OCI-LY3 (cell line): ENCODE measurements at regions not wholly inside any gene's neighbourhood (a gene's known extent, or its start where the extent isn't known, plus 50 kb on each side); places are given as distances from the start of the nearest gene placed in this dataset.

ENCODE experiments used
- H2AFZ ChIP-seq: fragments of 200-600, 300-600 bp; shearing (Covaris generic); 2 replicates; pipeline ENCODE4 v1.6.0; 2014; ENCODE audit warnings: antibody characterized with exemption, low read depth, low read length
- H3K27ac ChIP-seq: fragments of 200-600, 300-600 bp; sonication (generic); 2 replicates; pipeline ENCODE4 v1.5.1; 2014; ENCODE audit warnings: mild to moderate bottlenecking, low read length, moderate library complexity, mixed read lengths
- H3K27me3 ChIP-seq: fragments of 200-600, 300-600 bp; sonication (generic); 2 replicates; pipeline ENCODE4 v1.6.1; 2014; ENCODE audit warnings: low read depth, low read length, mixed read lengths
- H3K36me3 ChIP-seq: fragments of 200-600, 300-600 bp; sonication (generic); replicated peaks from 2 replicates; pipeline ENCODE3; 2014; ENCODE audit warnings: low read depth, low read length, mixed read lengths
- H3K4me1 ChIP-seq: fragments of 300-600, 200-600 bp; sonication (generic); 2 replicates; pipeline ENCODE4 v1.6.1; 2014; ENCODE audit warnings: low read length, mixed read lengths
- H3K4me2 ChIP-seq: fragments of 200-600, 300-600 bp; sonication (generic); 2 replicates; pipeline ENCODE4 v1.6.1; 2014; ENCODE audit warnings: low read length, mixed read lengths
- H3K4me3 ChIP-seq: fragments of 300-600, 200-600 bp; sonication (generic); 2 replicates; pipeline ENCODE4 v1.5.1; 2014; ENCODE audit warnings: antibody characterized with exemption, mild to moderate bottlenecking, low read length, moderate library complexity
- H3K79me2 ChIP-seq: fragments of 300-600, 200-600 bp; shearing (Covaris generic); 2 replicates; pipeline ENCODE4 v1.6.1; 2014; ENCODE audit warnings: mild to moderate bottlenecking, low read length, mixed read lengths
- H3K9ac ChIP-seq: fragments of 300-600, 200-600 bp; shearing (Covaris generic); 2 replicates; pipeline ENCODE4 v1.6.0; 2014; ENCODE audit warnings: mild to moderate bottlenecking, low read length, moderate library complexity
- H3K9me3 ChIP-seq: fragments of 200-600, 300-600 bp; shearing (Covaris generic); 2 replicates; pipeline ENCODE4 v1.6.1; 2014; ENCODE audit warnings: low read length, mixed read lengths; ENCODE audit not compliant: insufficient read depth
- H4K20me1 ChIP-seq: fragments of 200-600, 300-600 bp; sonication (generic); 2 replicates; pipeline ENCODE4 v1.6.1; 2016; ENCODE audit warnings: low read length, mixed read lengths; ENCODE audit not compliant: insufficient read depth
- EZH2phosphoT487 ChIP-seq: fragments of 200-600 bp; shearing (Covaris generic); IDR thresholded peaks from 2 replicates; pipeline ENCODE4 v1.6.1; 2018; ENCODE audit warnings: antibody characterized with exemption, mixed run types, low read depth
- TF ChIP-seq, protein P1 (sequence below): fragments of 200-600, 300-600 bp; sonication (generic); IDR thresholded peaks from 2 replicates; pipeline ENCODE4 v1.5.1; 2014; ENCODE audit warnings: antibody characterized with exemption, low read length, low read depth

DNA sequence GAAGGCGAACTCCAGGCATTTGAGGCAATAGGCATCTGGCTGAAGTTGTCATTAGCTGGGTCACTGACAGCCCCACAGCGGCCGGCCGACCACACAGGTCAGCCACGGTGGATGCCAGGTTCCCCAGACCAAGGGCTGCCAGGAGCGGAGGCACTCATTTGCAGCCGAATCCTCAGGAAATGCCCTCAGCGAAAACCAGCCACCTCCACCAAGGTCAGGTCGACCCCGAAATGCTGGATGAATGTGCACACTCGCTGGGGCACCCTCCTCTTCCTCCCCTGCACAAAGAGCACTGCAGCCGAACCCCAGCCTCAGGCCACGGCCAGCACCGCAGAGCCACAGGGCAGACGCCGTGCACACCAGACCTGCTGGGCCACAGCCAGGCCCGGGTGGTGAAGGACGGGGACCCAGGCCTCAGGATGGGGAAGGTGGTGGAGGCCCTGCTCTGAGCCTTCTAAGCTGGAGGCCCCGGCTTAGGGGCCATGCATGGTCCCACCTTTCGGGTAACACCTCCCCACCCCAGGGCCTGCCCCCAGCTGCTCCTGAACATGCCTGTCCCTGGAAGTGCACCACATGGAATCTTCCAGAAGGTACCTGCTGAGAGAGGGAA is 206.0 kb downstream of the BRD1 start:
- H3K27ac ChIP-seq: no peak overlapping the region
- no peak overlapping the region for H3K9ac ChIP-seq
- no peaks in the 10 kb centered on the region for H3K36me3 ChIP-seq
- H3K79me2 ChIP-seq: no peaks in the 10 kb centered on the region; the same call in 1 of the 2 replicates
- no peaks in the 10 kb centered on the region for H3K4me1 ChIP-seq
- H3K4me2 ChIP-seq: no peak overlapping the region
- H2AFZ ChIP-seq: no peak overlapping the region
- peaks cover 24% of the 10 kb centered on the region for H4K20me1 ChIP-seq
- no peaks in the 10 kb centered on the region for H3K27me3 ChIP-seq
- H3K9me3 ChIP-seq: no peaks in the 10 kb centered on the region
- no peak for TF ChIP-seq EZH2phosphoT487
- H3K4me3 ChIP-seq: no peak overlapping the region

DNA sequence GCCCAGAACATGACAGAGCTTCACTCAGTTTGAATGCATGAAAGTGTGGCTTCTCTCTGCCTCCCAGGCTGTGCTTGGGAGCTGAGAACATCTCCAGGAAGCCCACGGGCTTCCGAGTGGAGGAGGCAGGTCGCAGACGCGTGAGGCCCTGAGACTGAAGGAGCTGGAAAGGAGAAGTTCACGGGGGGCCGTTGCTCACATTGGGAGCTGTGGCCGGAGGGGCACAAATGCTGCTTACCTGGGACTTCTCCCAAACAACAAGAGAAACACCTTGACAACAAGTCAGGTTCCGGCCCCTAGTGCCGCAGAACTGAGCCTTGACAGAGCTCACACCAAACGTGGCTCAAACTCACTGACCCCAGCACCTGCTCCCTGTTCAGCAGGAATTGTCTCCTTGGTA is 207.0 kb downstream of the BRD1 start:
- no peaks in the 10 kb centered on the region for H3K9me3 ChIP-seq
- H2AFZ ChIP-seq: no peak overlapping the region
- TF ChIP-seq, protein P1, sequence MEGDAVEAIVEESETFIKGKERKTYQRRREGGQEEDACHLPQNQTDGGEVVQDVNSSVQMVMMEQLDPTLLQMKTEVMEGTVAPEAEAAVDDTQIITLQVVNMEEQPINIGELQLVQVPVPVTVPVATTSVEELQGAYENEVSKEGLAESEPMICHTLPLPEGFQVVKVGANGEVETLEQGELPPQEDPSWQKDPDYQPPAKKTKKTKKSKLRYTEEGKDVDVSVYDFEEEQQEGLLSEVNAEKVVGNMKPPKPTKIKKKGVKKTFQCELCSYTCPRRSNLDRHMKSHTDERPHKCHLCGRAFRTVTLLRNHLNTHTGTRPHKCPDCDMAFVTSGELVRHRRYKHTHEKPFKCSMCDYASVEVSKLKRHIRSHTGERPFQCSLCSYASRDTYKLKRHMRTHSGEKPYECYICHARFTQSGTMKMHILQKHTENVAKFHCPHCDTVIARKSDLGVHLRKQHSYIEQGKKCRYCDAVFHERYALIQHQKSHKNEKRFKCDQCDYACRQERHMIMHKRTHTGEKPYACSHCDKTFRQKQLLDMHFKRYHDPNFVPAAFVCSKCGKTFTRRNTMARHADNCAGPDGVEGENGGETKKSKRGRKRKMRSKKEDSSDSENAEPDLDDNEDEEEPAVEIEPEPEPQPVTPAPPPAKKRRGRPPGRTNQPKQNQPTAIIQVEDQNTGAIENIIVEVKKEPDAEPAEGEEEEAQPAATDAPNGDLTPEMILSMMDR: no peak
- TF ChIP-seq EZH2phosphoT487: no peak
- H4K20me1 ChIP-seq: peaks cover 20% of the 10 kb centered on the region
- no peak overlapping the region for H3K4me3 ChIP-seq
- no peak overlapping the region for H3K4me2 ChIP-seq
- H3K36me3 ChIP-seq: no peaks in the 10 kb centered on the region
- no peaks in the 10 kb centered on the region; the same call in 1 of the 2 replicates for H3K79me2 ChIP-seq
- H3K4me1 ChIP-seq: no peaks in the 10 kb centered on the region
- H3K9ac ChIP-seq: no peak overlapping the region
- H3K27ac ChIP-seq: no peak overlapping the region
- H3K27me3 ChIP-seq: no peaks in the 10 kb centered on the region

DNA sequence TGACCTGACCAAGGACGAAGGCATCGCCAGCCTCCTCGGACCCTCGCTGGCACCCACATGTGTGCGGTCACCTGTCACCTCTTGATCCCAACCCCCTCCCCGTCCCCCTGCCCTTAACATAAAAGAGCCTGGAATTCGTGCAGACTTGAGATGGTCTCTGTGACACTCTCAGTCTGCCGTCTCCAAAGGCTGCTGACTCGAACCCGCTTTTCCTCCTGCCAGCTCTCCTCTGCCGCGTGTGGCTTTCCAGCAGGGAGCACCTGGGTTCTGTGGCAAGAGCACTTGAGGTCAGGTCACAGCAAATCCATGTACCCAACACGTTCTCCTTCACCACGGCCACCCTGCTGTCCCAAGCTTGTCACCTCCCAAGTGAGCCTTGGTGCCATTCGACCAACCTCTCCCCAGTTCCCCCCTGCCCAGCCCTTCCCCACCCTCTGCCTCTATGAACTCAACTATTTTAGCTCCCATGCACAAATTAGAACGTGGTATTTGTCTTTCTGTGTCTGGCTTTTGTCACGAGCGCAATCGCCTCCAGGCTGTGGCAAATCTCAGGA is 207.6 kb downstream of the BRD1 start:
- H3K9me3 ChIP-seq: no peaks in the 10 kb centered on the region

GRCh38 chr22:49619301-49619700 is 208.4 kb downstream of the BRD1 start:
- no peaks in the 10 kb centered on the region for H3K9me3 ChIP-seq
- H3K4me2 ChIP-seq: no peak overlapping the region
- H3K4me1 ChIP-seq: no peaks in the 10 kb centered on the region
- no peak for TF ChIP-seq EZH2phosphoT487
- TF ChIP-seq, protein P1: no peak
- H3K4me3 ChIP-seq: no peak overlapping the region
- H3K79me2 ChIP-seq: peaks cover 3% of the 10 kb centered on the region; the same call in 1 of the 2 replicates
- no peak overlapping the region for H2AFZ ChIP-seq
- no peaks in the 10 kb centered on the region for H3K36me3 ChIP-seq
- no peak overlapping the region for H3K9ac ChIP-seq
- no peak overlapping the region for H3K27ac ChIP-seq
- peaks cover 11% of the 10 kb centered on the region for H4K20me1 ChIP-seq
- H3K27me3 ChIP-seq: no peaks in the 10 kb centered on the region

More for the DNA sequence above, 207.6 kb downstream of the BRD1 start:
- H2AFZ ChIP-seq: no peak overlapping the region
- TF ChIP-seq, protein P1: no peak
- no peak for TF ChIP-seq EZH2phosphoT487
- H3K4me1 ChIP-seq: no peaks in the 10 kb centered on the region
- no peak overlapping the region for H3K9ac ChIP-seq
- no peak overlapping the region for H3K4me2 ChIP-seq
- no peaks in the 10 kb centered on the region for H3K27me3 ChIP-seq
- H3K79me2 ChIP-seq: no peaks in the 10 kb centered on the region; the same call in 1 of the 2 replicates
- peaks cover 14% of the 10 kb centered on the region for H4K20me1 ChIP-seq
- no peak overlapping the region for H3K27ac ChIP-seq
- H3K4me3 ChIP-seq: no peak overlapping the region
- no peaks in the 10 kb centered on the region for H3K36me3 ChIP-seq
